RWPE2 (cell line): ENCODE measurements at regions not wholly inside any gene's neighbourhood (a gene's known extent, or its start where the extent isn't known, plus 50 kb on each side); places are given as distances from the start of the nearest gene placed in this dataset.

Source experiments
- ATAC-seq: fragments of 200-7000 bp; cut with Tn5 transposase; 3 replicates; pipeline ENCODE4 v1.9.1; 2021; ENCODE audit warnings: low read depth
- DNase-seq: peaks from one replicate; pipeline ENCODE4 v3.0.0-alpha.2; 2020; ENCODE audit warnings: low spot score
- H3K27ac ChIP-seq: fragments of 450-650 bp; 2 replicates; pipeline ENCODE4 v1.5.1; 2017; ENCODE audit warnings: mild to moderate bottlenecking; ENCODE audit not compliant: poor library complexity, severe bottlenecking
- H3K27me3 ChIP-seq: fragments of 250-450 bp; sonication (Bioruptor Pico); 2 replicates; pipeline ENCODE4 v1.5.1; 2021; ENCODE audit warnings: mild to moderate bottlenecking, moderate library complexity; ENCODE audit not compliant: insufficient read depth, poor library complexity, severe bottlenecking
- H3K36me3 ChIP-seq: fragments of 250-450 bp; sonication (Bioruptor Pico); 2 replicates; pipeline ENCODE4 v1.5.1; 2020; ENCODE audit warnings: low read depth, mild to moderate bottlenecking, moderate library complexity
- H3K4me1 ChIP-seq: fragments of 250-450 bp; sonication (Bioruptor Pico); 2 replicates; pipeline ENCODE4 v1.5.1; 2021; ENCODE audit warnings: mild to moderate bottlenecking, moderate library complexity; ENCODE audit not compliant: insufficient read depth, poor library complexity, severe bottlenecking
- H3K4me3 ChIP-seq: fragments of 250-450 bp; sonication (Bioruptor Pico); 2 replicates; pipeline ENCODE4 v1.5.1; 2021; ENCODE audit warnings: mild to moderate bottlenecking, moderate library complexity; ENCODE audit not compliant: severe bottlenecking
- H3K9me3 ChIP-seq: fragments of 250-450 bp; sonication (Bioruptor Pico); 2 replicates; pipeline ENCODE4 v1.5.1; 2021; ENCODE audit warnings: mild to moderate bottlenecking, moderate library complexity; ENCODE audit not compliant: severe bottlenecking
- TF ChIP-seq, protein P1 (sequence below): fragments of 450-650 bp; IDR thresholded peaks from one replicate; pipeline ENCODE4 v1.5.1; 2017; ENCODE audit warnings: mild to moderate bottlenecking, moderate library complexity; ENCODE audit not compliant: poor library complexity, severe bottlenecking

DNA sequence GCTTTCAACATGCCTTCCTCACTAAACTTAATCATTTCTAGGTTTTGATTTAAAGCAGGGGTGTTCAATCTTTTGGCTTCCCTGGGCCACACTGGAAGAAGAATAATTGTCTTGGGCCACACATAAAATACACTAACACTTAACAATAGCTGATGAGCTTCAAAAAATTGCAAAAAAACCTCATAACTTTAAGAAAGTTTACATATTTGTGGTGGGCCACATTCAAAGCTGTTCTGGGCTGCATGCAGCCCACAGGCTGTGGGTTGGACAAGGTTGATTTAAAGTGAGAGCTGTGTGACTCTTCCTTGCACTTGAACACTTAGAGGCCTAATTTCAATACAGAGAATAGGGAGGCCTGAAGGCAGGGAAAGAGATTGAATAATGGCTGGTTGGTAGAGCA, 598.3 kb downstream of the EFNA5 start:
- ATAC-seq (no peak), DNase-seq (no peak)
- TF ChIP-seq, protein P1, sequence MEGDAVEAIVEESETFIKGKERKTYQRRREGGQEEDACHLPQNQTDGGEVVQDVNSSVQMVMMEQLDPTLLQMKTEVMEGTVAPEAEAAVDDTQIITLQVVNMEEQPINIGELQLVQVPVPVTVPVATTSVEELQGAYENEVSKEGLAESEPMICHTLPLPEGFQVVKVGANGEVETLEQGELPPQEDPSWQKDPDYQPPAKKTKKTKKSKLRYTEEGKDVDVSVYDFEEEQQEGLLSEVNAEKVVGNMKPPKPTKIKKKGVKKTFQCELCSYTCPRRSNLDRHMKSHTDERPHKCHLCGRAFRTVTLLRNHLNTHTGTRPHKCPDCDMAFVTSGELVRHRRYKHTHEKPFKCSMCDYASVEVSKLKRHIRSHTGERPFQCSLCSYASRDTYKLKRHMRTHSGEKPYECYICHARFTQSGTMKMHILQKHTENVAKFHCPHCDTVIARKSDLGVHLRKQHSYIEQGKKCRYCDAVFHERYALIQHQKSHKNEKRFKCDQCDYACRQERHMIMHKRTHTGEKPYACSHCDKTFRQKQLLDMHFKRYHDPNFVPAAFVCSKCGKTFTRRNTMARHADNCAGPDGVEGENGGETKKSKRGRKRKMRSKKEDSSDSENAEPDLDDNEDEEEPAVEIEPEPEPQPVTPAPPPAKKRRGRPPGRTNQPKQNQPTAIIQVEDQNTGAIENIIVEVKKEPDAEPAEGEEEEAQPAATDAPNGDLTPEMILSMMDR, result no peak
- no peaks in the 10 kb centered on the region for H3K9me3 ChIP-seq
- peaks cover 5% of the 10 kb centered on the region for H3K4me1 ChIP-seq
- no peaks in the 10 kb centered on the region for H3K27me3 ChIP-seq
- no peaks in the 10 kb centered on the region for H3K36me3 ChIP-seq
- H3K27ac ChIP-seq, result no peak overlapping the region
- no peak overlapping the region for H3K4me3 ChIP-seq

DNA sequence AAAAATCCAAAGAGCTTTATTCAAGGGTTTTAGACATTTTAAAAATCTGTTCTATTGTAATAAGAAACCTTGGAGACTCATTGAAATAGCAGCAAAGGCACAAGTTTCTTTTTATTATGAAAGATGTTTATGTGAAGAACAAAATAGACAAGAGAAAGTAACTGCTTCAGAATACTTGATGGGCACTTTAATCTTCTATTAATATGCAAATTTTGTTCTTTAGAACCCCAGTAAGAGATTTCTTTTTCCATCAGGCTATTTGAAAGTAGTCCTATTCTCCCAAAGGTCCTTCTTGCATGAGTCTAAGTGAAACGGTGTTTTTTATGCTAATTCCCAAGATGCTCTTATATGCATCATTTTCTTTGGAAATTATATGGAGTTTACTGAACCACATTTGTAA, 602.0 kb downstream of the EFNA5 start:
- H3K4me3 ChIP-seq, result no peak overlapping the region
- no peaks in the 10 kb centered on the region for H3K27me3 ChIP-seq
- no peaks in the 10 kb centered on the region for H3K36me3 ChIP-seq
- ATAC-seq (no peak), DNase-seq (no peak)
- H3K27ac ChIP-seq, result no peak overlapping the region
- TF ChIP-seq, protein P1, result no peak
- H3K9me3 ChIP-seq, result no peaks in the 10 kb centered on the region
- H3K4me1 ChIP-seq, result peaks cover 5% of the 10 kb centered on the region

DNA sequence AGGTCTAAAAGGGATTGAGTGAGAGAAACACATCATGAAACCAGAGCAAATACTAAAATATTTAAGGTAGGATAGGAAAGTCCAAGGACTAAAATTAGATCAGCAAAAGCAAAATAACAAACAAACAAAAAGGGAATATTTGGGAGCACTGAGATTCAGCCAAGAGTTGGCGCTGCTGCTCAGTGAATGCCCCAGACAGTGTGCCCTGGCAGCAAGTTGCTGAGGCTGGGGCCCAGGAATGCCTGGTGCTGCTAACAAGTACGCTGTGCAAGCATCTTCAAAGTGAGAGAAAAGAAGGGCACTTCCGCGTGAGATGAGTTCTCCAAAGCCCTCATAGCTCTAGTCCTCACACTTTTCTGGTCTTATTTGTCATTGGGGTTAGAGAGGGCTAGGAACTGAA, 603.3 kb downstream of the EFNA5 start:
- H3K4me1 ChIP-seq, result no peaks in the 10 kb centered on the region
- H3K36me3 ChIP-seq, result no peaks in the 10 kb centered on the region
- no peak for ATAC-seq
- no peaks in the 10 kb centered on the region for H3K9me3 ChIP-seq
- H3K27me3 ChIP-seq, result no peaks in the 10 kb centered on the region
- no peak overlapping the region for H3K4me3 ChIP-seq
- TF ChIP-seq, protein P1, result no peak
- no peak overlapping the region for H3K27ac ChIP-seq
- no peak for DNase-seq

DNA sequence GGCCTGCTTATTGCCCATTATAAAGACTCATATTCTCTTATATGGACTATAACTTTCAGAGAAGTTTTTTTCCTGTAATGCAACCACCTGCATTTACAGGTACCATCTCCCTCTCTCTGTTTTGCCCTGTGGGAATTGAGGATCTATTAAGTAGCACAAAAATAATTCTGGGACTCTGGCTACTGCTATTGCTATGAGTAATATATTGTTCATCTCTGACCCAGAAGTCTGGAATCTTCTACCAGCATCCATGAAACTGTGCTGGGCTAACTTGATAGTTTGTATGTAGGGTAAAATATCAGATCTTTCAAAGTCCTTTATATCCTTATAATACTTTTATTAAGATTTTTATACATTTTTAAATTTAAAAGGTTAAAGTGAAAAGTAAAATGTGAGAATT, 607.2 kb downstream of the EFNA5 start:
- Histone ChIP-seq H3K4me3 (no peak overlapping the region), H3K4me1 (peaks cover 2% of the 10 kb centered on the region), H3K27ac (peak overlapping the region; percentile 4), H3K36me3 (no peaks in the 10 kb centered on the region), H3K27me3 (no peaks in the 10 kb centered on the region), H3K9me3 (no peaks in the 10 kb centered on the region)
- TF ChIP-seq, protein P1, result no peak
- no peak for DNase-seq
- ATAC-seq, result peak; percentile 97

DNA sequence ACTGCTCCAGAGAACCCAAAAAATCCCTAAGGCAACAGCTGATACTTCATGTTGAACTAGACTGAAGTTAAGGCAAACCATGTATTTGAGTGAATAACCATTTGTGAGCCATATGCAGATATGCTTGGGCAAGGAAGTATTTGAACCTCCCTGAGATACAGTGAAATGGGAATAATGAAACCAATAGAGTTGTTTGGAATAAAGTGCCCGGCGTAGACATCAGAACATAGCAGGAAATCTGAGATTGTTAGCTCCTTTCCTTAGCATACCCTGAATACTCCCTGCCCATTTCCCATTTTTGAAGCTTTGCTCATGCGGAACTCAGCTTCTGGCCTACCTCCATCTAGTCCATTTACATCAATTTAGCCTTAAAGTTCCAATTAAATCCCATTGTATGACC, 611.9 kb downstream of the EFNA5 start:
- Histone ChIP-seq H3K27ac (peak overlapping the region; percentile 44), H3K36me3 (no peaks in the 10 kb centered on the region), H3K9me3 (no peaks in the 10 kb centered on the region), H3K4me1 (peaks cover 9% of the 10 kb centered on the region), H3K4me3 (no peak overlapping the region), H3K27me3 (no peaks in the 10 kb centered on the region)
- DNase-seq, result no peak
- TF ChIP-seq, protein P1, result no peak
- ATAC-seq, result no peak
